ENCODE measurements at regions not wholly inside any gene's neighbourhood (a gene's known extent, or its start where the extent isn't known, plus 50 kb on each side); places are given as distances from the start of the nearest gene placed in this dataset.

DNA sequence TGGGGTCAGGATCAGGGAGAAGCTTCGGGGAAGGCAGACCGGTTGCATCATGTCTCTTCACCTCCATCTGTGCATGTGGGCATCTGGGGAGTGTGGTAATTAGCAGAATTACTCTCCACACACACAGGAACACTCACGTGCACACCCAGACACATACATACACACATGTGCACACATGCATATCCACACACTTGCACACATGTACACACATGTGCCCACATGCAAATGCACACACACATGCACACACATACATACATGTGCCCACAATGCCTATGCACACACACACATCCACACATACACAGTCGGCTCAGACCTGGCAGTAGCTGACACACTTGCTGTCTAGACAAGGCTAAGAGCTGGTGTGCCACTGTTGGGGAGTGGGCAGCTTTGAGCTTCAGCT is 212.3 kb upstream of the PMEPA1 start:
- no peak overlapping the region for H3K9ac ChIP-seq (ENCODE audit: low read depth, low read length)
- no peaks in the 10 kb centered on the region for H3K4me1 ChIP-seq (ENCODE audit: control insufficient read depth, insufficient read depth, low read length)
- H3K27me3 ChIP-seq (ENCODE audit: control insufficient read depth, insufficient read depth, low read length) = no peaks in the 10 kb centered on the region
- no peak for DNase-seq
- no peak overlapping the region for H2BK20ac ChIP-seq (ENCODE audit: low read depth, low read length)
- intact Hi-C loops (cut with micrococcal nuclease) (no loop called here), dilution Hi-C loops (cut with HindIII; ENCODE audit: low sequenced_read_pairs, unreplicated experiment) (no loop called here), in situ Hi-C loops (cut with MboI; ENCODE audit: low sequenced_read_pairs) (no loop called here)
- no peak overlapping the region for H3K4ac ChIP-seq (ENCODE audit: low read depth, low read length)
- H4K8ac ChIP-seq (ENCODE audit: low read depth in 2 of 2, low read length in 2 of 2) = no peak overlapping the region
- peaks cover 3% of the 10 kb centered on the region; the same call in 1 of the 2 replicates for H3K9me1 ChIP-seq (ENCODE audit: insufficient read depth, low read length)
- no TSS peak for BruUV-seq (replicated peaks)
- POLR2A ChIA-PET (ENCODE audit: unreplicated experiment) = no interaction called here
- no peaks in the 10 kb centered on the region for H3K36me3 ChIP-seq (ENCODE audit: control insufficient read depth, insufficient read depth, low read length)
- 80% methylated on average over 1 of the region's 4 CpGs; no CpG with 5 or more reads in 1 of the 2 experiments for WGBS, 2 experiments (ENCODE audit: extremely low coverage in 2 of 2, insufficient read length in 1 of 2)
- no peak overlapping the region for H2AK5ac ChIP-seq (ENCODE audit: low read depth, low read length)
- H3K9me3 ChIP-seq (ENCODE audit: control insufficient read depth, insufficient read depth, low read length) = no peaks in the 10 kb centered on the region
- no peak overlapping the region for H3K56ac ChIP-seq (ENCODE audit: extremely low read depth, insufficient read depth, low read length)
- H2BK15ac ChIP-seq (ENCODE audit: low read depth, low read length) = no peak overlapping the region
- H3K27ac ChIP-seq (ENCODE audit: insufficient read depth, low read length) = no peak overlapping the region
- H3K14ac ChIP-seq (replicated peaks; ENCODE audit: low read depth, low read length) = no peak overlapping the region
- no peak overlapping the region for H4K91ac ChIP-seq (ENCODE audit: insufficient read depth, low read depth, low read length)
- H4K5ac ChIP-seq (ENCODE audit: low read depth, low read length) = no peak overlapping the region
- H2AFZ ChIP-seq (replicated peaks; ENCODE audit: low read length, poor library complexity) = no peak overlapping the region
- no peak overlapping the region for H3K4me2 ChIP-seq (ENCODE audit: low read depth, low read length)
- H3K18ac ChIP-seq (ENCODE audit: low read depth, low read length) = no peak overlapping the region
- TF ChIP-seq MXI1 (IDR thresholded peaks at IDR 0.05; ENCODE audit: borderline replicate concordance, low read depth, low read length) (no peak), CEBPB (IDR thresholded peaks at IDR 0.05; ENCODE audit: low read depth, low read length) (no peak), FOS (IDR thresholded peaks at IDR 0.05; ENCODE audit: low read depth, low read length) (no peak), SMC3 (IDR thresholded peaks at IDR 0.05; ENCODE audit: low read depth, low read length) (no peak), POLR2A (IDR thresholded peaks at IDR 0.05; ENCODE audit: low read depth, low read length) (no peak), BHLHE40 (IDR thresholded peaks at IDR 0.05; ENCODE audit: low read depth, low read length) (no peak)
- TF ChIP-seq, protein P1, sequence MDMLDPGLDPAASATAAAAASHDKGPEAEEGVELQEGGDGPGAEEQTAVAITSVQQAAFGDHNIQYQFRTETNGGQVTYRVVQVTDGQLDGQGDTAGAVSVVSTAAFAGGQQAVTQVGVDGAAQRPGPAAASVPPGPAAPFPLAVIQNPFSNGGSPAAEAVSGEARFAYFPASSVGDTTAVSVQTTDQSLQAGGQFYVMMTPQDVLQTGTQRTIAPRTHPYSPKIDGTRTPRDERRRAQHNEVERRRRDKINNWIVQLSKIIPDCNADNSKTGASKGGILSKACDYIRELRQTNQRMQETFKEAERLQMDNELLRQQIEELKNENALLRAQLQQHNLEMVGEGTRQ (IDR thresholded peaks at IDR 0.05; ENCODE audit: low read depth, low read length) = no peak
- H3K4me3 ChIP-seq (ENCODE audit: insufficient read depth, low read depth, low read length) = no peak overlapping the region
- CTCF ChIA-PET = no interaction called here
- H2BK5ac ChIP-seq (ENCODE audit: low read depth, low read length, poor library complexity, severe bottlenecking) = no peak overlapping the region
- no peak overlapping the region for H2BK120ac ChIP-seq (ENCODE audit: low read depth, low read length)
- no peak overlapping the region for H2AK9ac ChIP-seq (replicated peaks; ENCODE audit: low read depth, low read length, poor library complexity)
- no peaks in the 10 kb centered on the region for H4K20me1 ChIP-seq (ENCODE audit: insufficient read depth, low read length)
- ATAC-seq (ENCODE audit: low read depth) = no peak
- H3K23ac ChIP-seq (ENCODE audit: low read depth, low read length) = no peak overlapping the region
- H3K79me1 ChIP-seq (ENCODE audit: low read depth in 1 of 2, low read length in 2 of 2) = no peaks in the 10 kb centered on the region

All from IMR-90 (cell line).